GM12891 (cell line): ENCODE measurements at regions not wholly inside any gene's neighbourhood (a gene's known extent, or its start where the extent isn't known, plus 50 kb on each side); places are given as distances from the start of the nearest gene placed in this dataset.

Source experiments
- PAX5 ChIP-seq: IDR thresholded peaks from 2 replicates; pipeline ENCODE4 v1.6.1; 2011; ENCODE audit warnings: low read length, moderate library complexity, mild to moderate bottlenecking; ENCODE audit not compliant: insufficient read depth, severe bottlenecking
- POLR2A ChIP-seq: IDR thresholded peaks from 2 replicates; pipeline ENCODE4 v1.6.1; 2011; ENCODE audit warnings: low read depth, low read length, control low read depth
- POLR2AphosphoS5 ChIP-seq: IDR thresholded peaks from 2 replicates; pipeline ENCODE4 v1.6.1; 2011; ENCODE audit warnings: low read depth, low read length, control low read depth
- SPI1 ChIP-seq: IDR thresholded peaks from 2 replicates; pipeline ENCODE4 v1.6.1; 2011; ENCODE audit warnings: low read depth, low read length, control low read depth
- TAF1 ChIP-seq: IDR thresholded peaks from 2 replicates; pipeline ENCODE4 v1.6.1; 2011; ENCODE audit warnings: low read depth, low read length, control low read depth

GRCh38 chr4:112832493-112832892 lies 195.6 kb downstream of the LARP7 start:
- TF ChIP-seq POLR2AphosphoS5 (no peak), POLR2A (no peak), SPI1 (no peak), TAF1 (no peak), PAX5 (no peak)
